ENCODE measurements at regions not wholly inside any gene's neighbourhood (a gene's known extent, or its start where the extent isn't known, plus 50 kb on each side); places are given as distances from the start of the nearest gene placed in this dataset.

DNA sequence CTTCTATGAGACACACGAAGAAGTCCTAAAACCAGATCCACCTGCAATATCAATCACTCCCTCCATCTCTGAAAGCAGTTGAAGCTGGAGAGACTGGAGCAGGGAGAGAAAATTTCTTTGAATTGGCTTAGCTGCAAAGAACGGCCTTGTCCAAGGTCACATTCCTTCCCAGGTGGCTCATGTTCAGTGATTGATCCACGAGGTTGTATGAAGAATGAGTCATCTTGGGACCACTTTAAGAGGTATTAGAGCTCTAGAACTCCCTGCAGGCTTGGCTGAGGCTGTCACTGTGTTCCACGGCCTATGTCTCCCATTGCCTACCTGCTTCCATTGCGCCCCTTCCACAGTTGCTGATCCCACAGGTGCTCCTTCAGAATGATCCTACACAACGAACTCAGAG is 68.2 kb downstream of the HMHB1 start:
- no peak for DNase-seq (ENCODE audit: low read depth)

DNA sequence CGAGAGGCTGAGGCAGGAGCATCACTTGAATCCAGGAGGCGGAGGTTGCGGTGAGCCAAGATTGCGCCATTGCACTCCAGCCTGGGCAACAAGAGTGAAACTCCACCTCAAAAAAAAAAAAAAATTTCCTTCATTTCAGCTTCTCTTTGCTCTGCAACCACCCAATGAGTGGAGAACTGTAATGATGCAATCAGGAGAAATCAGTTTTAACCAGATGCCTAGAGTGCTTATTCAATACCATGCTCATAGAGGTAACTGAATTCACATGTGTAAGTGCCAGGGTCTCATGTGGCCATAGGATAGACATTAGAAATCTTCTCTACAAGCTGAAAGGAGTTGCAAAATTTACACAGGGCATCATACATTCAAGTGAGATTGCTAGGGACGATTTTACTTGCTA is 70.6 kb downstream of the HMHB1 start:
- no peak for DNase-seq (ENCODE audit: low read depth)
- H3K4me3 ChIP-seq (ENCODE audit: low read depth, low read length): no peak overlapping the region
- TF ChIP-seq, protein P1, sequence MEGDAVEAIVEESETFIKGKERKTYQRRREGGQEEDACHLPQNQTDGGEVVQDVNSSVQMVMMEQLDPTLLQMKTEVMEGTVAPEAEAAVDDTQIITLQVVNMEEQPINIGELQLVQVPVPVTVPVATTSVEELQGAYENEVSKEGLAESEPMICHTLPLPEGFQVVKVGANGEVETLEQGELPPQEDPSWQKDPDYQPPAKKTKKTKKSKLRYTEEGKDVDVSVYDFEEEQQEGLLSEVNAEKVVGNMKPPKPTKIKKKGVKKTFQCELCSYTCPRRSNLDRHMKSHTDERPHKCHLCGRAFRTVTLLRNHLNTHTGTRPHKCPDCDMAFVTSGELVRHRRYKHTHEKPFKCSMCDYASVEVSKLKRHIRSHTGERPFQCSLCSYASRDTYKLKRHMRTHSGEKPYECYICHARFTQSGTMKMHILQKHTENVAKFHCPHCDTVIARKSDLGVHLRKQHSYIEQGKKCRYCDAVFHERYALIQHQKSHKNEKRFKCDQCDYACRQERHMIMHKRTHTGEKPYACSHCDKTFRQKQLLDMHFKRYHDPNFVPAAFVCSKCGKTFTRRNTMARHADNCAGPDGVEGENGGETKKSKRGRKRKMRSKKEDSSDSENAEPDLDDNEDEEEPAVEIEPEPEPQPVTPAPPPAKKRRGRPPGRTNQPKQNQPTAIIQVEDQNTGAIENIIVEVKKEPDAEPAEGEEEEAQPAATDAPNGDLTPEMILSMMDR (conservative IDR thresholded peaks at IDR 0.05; ENCODE audit: low read depth, low read length): no peak

More for the DNA sequence above, 68.2 kb downstream of the HMHB1 start:
- TF ChIP-seq, protein P1 (conservative IDR thresholded peaks at IDR 0.05; ENCODE audit: low read depth, low read length): no peak
- no peak overlapping the region for H3K4me3 ChIP-seq (ENCODE audit: low read depth, low read length)

DNA sequence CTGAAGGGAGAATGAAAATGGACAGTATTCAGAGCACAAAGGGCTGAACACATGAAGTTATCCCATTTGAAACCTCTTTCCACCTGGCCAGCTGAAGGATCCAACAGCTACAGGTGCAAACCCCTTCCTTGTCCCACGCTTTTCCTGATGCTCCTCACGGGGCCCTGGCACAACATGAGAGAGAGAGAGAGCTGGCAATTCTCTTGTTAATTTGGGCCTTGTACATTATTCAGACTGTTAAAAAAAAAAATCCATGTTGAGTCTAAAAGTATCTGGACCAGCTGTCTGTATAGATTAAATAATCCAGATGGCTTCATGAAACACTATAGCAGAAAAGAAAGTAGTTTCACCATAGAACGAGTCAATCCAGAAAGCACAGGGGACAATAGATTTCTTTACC is 74.1 kb downstream of the HMHB1 start:
- no peak overlapping the region for H3K4me3 ChIP-seq (ENCODE audit: low read depth, low read length)
- TF ChIP-seq, protein P1 (conservative IDR thresholded peaks at IDR 0.05; ENCODE audit: low read depth, low read length): no peak
- DNase-seq (ENCODE audit: low read depth): no peak

DNA sequence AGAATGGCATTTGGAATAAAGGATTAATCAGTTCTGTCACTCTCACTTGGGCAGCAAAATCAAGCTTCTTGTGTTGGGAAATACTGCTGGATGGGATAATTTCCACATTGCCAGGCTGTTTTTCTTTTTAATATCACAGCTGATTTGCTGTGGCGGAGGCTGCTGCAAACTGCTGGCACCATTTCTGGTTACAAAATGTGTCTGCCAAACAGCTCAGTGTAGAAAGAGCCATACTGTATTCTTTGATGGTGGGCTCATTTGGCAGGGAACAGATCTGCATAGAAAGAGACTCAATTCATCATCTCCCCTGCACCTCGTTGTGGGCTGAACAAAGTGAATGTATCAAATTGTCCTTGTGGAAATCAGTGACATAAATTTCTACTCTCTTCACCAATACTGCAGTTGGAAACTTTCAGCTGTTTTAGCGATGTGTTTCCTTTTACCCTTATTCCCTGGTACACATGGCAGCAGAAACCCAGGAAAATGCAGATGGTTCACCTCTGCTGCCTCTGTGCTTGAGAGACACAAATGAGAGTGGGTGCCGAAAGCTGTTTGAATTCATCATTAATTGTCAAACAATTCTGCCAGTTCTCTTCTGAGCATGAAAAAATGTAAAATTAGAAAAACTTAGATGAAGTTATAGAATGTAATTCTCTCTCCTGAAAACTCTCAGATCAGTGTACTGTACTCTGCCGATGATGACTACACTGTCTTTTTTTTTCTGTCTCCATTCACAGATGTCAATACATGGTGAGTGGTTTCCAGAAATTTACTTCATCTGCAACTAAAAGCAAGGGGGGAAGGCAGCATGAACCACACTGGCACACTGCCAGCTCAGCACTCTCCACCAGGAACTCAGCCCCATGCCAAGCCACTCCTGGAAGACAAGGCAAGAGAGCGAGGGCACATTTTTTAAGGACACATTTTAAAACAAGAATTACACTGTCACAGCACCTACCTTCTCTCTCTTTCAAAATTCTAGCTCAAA is 75.0 kb downstream of the HMHB1 start:
- TF ChIP-seq, protein P1 (conservative IDR thresholded peaks at IDR 0.05; ENCODE audit: low read depth, low read length): no peak
- H3K4me3 ChIP-seq (ENCODE audit: low read depth, low read length): no peak overlapping the region
- no peak for DNase-seq (ENCODE audit: low read depth)

DNA sequence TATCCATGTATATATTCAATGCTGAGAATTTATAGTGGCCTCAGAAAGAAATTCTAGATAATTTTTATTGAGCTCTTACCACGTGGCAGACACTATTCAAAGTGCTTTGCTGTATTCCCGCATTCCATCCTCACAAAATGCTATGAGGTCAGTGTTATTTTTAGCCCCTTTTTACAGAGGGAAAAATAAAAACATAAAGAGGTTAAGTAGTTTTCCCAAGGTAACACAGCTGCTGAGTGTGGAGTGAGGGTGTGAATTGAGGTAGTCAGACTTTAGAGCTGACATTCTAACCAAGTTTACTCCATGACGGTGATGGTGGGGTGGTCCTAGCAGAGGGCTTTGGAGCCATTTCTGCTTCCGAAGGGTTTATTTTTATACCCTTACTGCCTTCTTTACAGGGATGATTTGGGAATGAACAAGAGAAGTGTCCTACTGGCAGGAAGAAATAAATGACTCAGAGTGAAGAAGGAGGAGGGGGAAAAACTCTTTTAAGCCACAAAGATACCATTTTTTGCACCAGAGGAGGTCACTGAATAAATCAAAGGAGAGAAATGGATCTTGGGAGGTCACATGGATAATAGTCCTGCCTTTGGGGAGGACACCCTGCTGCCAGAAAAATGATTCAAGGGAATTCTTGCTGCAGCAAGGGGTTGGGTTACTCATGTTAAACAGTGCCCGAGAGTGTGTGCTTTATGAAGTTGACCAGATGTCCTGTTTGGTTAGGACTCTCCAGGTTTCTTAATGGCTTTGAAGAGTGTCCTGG is 76.1 kb downstream of the HMHB1 start:
- DNase-seq (ENCODE audit: low read depth): no peak
- H3K4me3 ChIP-seq (ENCODE audit: low read depth, low read length): no peak overlapping the region
- TF ChIP-seq, protein P1 (conservative IDR thresholded peaks at IDR 0.05; ENCODE audit: low read depth, low read length): no peak

DNA sequence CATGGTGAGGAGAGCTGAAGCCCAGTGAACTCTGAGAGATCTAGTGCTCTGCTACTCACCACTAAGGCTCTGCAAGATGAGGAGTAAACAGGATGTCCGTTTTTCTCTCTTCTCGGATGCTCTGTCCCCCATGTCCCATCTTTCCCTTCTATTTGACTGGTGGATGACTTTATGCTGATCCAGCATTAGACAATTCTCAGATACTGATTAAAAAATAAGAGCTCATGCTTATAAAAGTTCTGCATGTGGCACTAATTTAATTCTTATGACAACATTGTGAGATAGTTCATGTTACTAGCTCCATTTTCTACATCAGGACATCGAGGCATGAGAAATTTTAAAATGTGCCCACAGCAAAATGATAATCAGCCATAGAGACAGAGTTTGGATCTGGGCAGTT is 77.0 kb downstream of the HMHB1 start:
- TF ChIP-seq, protein P1 (conservative IDR thresholded peaks at IDR 0.05; ENCODE audit: low read depth, low read length): no peak
- no peak for DNase-seq (ENCODE audit: low read depth)
- no peak overlapping the region for H3K4me3 ChIP-seq (ENCODE audit: low read depth, low read length)

All from epithelial cell of proximal tubule (primary cell).